ENCODE measurements at regions not wholly inside any gene's neighbourhood (a gene's known extent, or its start where the extent isn't known, plus 50 kb on each side); places are given as distances from the start of the nearest gene placed in this dataset.

GRCh38 chr15:100818927-100819326, 60.7 kb upstream of the ALDH1A3 start:
- H3K9me3 ChIP-seq (ENCODE audit: control insufficient read depth in 1 of 2, low read length in 2 of 2) = peaks cover 8 to 13% of the 10 kb centered on the region in 2 donors
- no peaks in the 10 kb centered on the region for H3K27me3 ChIP-seq (ENCODE audit: control insufficient read depth in 1 of 2, insufficient read depth in 2 of 2, low read length in 2 of 2)
- no peaks in the 10 kb centered on the region for H3K4me1 ChIP-seq (ENCODE audit: control insufficient read depth in 1 of 2, insufficient read depth in 2 of 2, low read length in 2 of 2)
- H3K9ac ChIP-seq (ENCODE audit: low read depth in 1 of 2, low read length in 2 of 2) = no peak overlapping the region
- H3K27ac ChIP-seq (ENCODE audit: low read depth, low read length) = no peak overlapping the region
- no peaks in the 10 kb centered on the region for H3K36me3 ChIP-seq (ENCODE audit: control insufficient read depth in 1 of 2, insufficient read depth in 2 of 2, low read length in 2 of 2)
- no peak overlapping the region for H3K4me3 ChIP-seq (ENCODE audit: low read depth in 1 of 2, low read length in 2 of 2)

- Histone ChIP-seq H3K4me1 (ENCODE audit: control insufficient read depth in 1 of 2, insufficient read depth in 2 of 2, low read length in 2 of 2) (no peaks in the 10 kb centered on the region), H3K9me3 (ENCODE audit: control insufficient read depth in 1 of 2, low read length in 2 of 2) (peaks cover 6 to 7% of the 10 kb centered on the region in 2 donors), H3K27me3 (ENCODE audit: control insufficient read depth in 1 of 2, insufficient read depth in 2 of 2, low read length in 2 of 2) (no peaks in the 10 kb centered on the region), H3K9ac (ENCODE audit: low read depth in 1 of 2, low read length in 2 of 2) (no peak overlapping the region), H3K27ac (ENCODE audit: low read depth, low read length) (no peak overlapping the region), H3K36me3 (ENCODE audit: control insufficient read depth in 1 of 2, insufficient read depth in 2 of 2, low read length in 2 of 2) (no peaks in the 10 kb centered on the region), H3K4me3 (ENCODE audit: low read depth in 1 of 2, low read length in 2 of 2) (no peak overlapping the region)
These were observed 59.1 kb upstream of the ALDH1A3 start for GRCh38 chr15:100820528-100820927.

- H3K4me1 ChIP-seq (ENCODE audit: control insufficient read depth in 1 of 2, insufficient read depth in 2 of 2, low read length in 2 of 2) = no peaks in the 10 kb centered on the region
- H3K4me3 ChIP-seq (ENCODE audit: low read depth in 1 of 2, low read length in 2 of 2) = no peak overlapping the region
- no peaks in the 10 kb centered on the region for H3K36me3 ChIP-seq (ENCODE audit: control insufficient read depth in 1 of 2, insufficient read depth in 2 of 2, low read length in 2 of 2)
- H3K27ac ChIP-seq (ENCODE audit: low read depth, low read length) = no peak overlapping the region
- H3K27me3 ChIP-seq (ENCODE audit: control insufficient read depth in 1 of 2, insufficient read depth in 2 of 2, low read length in 2 of 2) = no peaks in the 10 kb centered on the region
- H3K9me3 ChIP-seq (ENCODE audit: control insufficient read depth in 1 of 2, low read length in 2 of 2) = no peaks in the 10 kb centered on the region
- H3K9ac ChIP-seq (ENCODE audit: low read depth in 1 of 2, low read length in 2 of 2) = no peak overlapping the region
These were observed 58.3 kb upstream of the ALDH1A3 start for GRCh38 chr15:100821327-100821726.

- Histone ChIP-seq H3K4me3 (ENCODE audit: low read depth in 1 of 2, low read length in 2 of 2) (no peak overlapping the region), H3K27ac (ENCODE audit: low read depth, low read length) (no peak overlapping the region), H3K4me1 (ENCODE audit: control insufficient read depth in 1 of 2, insufficient read depth in 2 of 2, low read length in 2 of 2) (no peaks in the 10 kb centered on the region), H3K9me3 (ENCODE audit: control insufficient read depth in 1 of 2, low read length in 2 of 2) (no peaks in the 10 kb centered on the region), H3K9ac (ENCODE audit: low read depth in 1 of 2, low read length in 2 of 2) (no peak overlapping the region), H3K36me3 (ENCODE audit: control insufficient read depth in 1 of 2, insufficient read depth in 2 of 2, low read length in 2 of 2) (no peaks in the 10 kb centered on the region), H3K27me3 (ENCODE audit: control insufficient read depth in 1 of 2, insufficient read depth in 2 of 2, low read length in 2 of 2) (no peaks in the 10 kb centered on the region)
These were observed 55.4 kb upstream of the ALDH1A3 start for GRCh38 chr15:100824211-100824610.

- H3K9me3 ChIP-seq (ENCODE audit: control insufficient read depth in 1 of 2, low read length in 2 of 2) = no peaks in the 10 kb centered on the region
- H3K27ac ChIP-seq (ENCODE audit: low read depth, low read length) = no peak overlapping the region
- H3K36me3 ChIP-seq (ENCODE audit: control insufficient read depth in 1 of 2, insufficient read depth in 2 of 2, low read length in 2 of 2) = no peaks in the 10 kb centered on the region
- no peaks in the 10 kb centered on the region for H3K27me3 ChIP-seq (ENCODE audit: control insufficient read depth in 1 of 2, insufficient read depth in 2 of 2, low read length in 2 of 2)
- no peaks in the 10 kb centered on the region for H3K4me1 ChIP-seq (ENCODE audit: control insufficient read depth in 1 of 2, insufficient read depth in 2 of 2, low read length in 2 of 2)
- H3K4me3 ChIP-seq (ENCODE audit: low read depth in 1 of 2, low read length in 2 of 2) = no peak overlapping the region
- H3K9ac ChIP-seq (ENCODE audit: low read depth in 1 of 2, low read length in 2 of 2) = no peak overlapping the region
These were observed 50.2 kb upstream of the ALDH1A3 start for GRCh38 chr15:100829457-100829856.
